Hepatic stellate cell (primary cell): ENCODE measurements at regions not wholly inside any gene's neighbourhood (a gene's known extent, or its start where the extent isn't known, plus 50 kb on each side); places are given as distances from the start of the nearest gene placed in this dataset.

Experiments
- DNase-seq: peaks from one replicate; pipeline ENCODE4 v3.0.0; 2011; ENCODE audit warnings: low spot score

DNA sequence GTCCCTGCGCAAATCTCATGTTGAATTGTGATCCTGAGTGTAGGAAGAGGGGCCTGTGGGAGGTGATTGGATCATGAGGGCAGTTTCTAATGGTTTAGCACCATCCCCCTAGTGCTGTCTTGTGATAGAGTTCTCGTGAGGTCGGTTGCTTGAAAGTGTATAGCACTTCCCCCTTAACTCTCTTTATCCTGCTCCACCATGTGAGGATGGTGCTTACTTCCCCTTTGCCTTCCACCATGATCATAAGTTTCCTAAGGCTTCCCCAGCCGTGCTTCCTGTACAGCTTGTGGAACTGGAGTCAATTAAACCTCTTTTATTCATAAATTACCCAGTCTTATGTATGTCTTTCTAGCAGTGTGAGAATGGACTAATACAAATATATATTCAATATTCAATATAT, 303.7 kb upstream of the SEL1L start:
- no peak for DNase-seq

DNA sequence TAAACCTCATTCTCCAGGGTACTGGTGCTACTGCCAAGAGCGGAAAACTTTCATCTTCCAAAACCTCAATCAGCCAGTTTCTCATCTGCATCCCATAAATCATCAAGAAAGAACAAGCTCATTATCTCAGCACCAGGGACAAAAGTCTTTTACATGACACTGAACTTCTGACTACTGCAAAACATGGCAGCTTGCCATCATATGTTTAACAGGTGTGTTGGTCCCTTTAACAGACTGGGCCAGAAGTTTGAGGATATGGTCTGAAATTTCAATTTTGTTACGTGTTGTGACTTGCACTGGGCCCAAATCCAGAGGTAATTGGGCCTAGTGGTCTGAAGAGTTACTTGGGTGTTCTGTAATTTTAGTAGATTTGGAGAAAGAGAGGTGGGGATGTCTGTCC, 305.4 kb upstream of the SEL1L start:
- no peak for DNase-seq

DNA sequence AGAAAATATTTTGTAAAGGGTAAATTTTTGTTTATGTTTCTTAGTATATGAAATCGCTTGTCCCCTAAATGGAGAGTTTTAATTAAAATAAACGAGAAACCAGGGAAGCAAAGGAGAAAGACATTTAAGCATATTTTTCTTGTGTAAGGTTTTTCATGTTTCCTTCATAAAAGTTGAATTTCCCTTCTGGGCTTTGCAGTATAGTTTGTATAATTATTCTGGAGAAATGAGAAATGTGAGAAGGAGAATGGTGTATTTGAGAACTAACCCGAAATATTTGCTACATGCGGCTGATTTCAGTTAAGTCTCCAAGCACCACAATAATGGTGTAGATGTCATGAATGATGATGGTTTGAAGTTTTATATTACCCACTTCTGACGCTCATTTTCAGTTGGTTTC, 307.7 kb upstream of the SEL1L start:
- no peak for DNase-seq

DNA sequence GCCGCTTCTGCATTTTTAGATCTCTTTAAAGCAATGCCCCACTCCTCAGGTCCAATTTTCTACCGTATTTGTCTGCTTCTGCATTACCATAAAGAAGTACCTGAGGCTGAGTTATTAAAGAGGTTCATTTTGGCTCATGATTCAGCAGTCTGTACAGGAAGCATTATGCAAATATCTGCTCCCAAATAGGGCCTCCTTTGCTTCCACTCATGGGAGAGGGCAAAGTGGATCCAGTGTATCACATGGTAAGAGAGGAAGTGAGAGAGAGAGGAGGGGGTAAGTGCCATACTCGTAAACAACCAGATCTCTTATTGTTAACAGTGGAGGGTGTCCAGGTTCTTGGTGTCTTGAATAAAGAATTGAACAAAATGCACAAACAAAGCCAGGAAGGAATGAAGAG, 316.1 kb upstream of the SEL1L start:
- DNase-seq, result no peak

DNA sequence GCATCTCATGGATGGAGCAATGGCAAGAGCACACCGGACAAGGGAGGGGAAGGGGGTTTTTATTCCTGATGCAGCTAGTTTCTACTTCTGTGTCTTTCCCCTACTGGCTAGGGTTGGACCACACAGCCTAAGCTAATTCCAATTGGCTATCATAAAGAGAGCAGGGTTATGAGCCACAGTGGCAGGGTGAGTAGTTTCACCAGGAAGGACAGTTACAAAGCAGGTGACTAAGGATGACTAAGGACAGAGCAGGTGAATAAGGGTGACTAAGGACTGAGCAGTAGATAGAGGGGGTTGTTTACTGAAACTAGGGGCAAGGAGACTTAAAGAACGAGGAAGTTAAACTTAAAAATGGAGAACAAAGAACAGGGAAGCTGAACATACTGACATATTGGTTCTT, 321.4 kb upstream of the SEL1L start:
- no peak for DNase-seq

DNA sequence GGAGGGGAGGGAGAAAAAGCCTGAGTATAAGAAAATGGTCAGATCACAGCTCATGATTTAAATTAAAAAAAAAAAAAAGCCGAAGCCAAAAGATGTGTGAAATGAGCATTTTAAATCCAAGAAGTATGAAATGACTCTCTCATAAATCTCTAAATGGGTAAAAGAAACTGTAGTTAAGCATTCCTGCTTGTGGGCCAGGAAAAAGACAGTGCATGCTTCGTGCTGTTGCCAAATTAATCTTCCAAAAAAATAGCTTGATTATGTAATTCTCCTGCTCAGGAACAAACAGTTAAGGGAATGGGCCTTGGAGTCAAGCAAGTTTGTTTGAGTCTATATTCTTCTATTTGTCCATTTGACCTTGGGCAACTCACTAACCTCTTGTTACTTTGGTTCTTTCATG, 325.4 kb upstream of the SEL1L start:
- DNase-seq, result no peak

DNA sequence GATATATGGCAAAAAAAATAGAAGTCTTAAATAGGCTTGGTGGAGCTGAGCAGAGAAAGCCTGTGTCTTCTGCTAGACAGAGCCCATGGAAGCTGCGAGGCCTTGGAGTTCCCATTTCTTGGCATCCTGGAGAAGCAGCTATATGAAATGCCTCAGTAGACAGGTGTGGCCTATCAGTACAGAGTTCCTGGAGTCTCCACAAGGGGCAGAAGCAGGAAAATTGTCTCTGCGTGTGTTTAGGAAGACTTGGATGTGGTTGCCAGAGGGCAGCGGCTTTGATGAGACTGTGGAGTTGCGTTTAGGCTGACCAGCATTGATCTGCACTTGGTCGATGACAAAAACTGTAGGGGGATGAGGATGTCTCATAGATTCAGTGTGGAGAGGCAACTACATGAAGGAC, 334.5 kb upstream of the SEL1L start:
- DNase-seq, result no peak

DNA sequence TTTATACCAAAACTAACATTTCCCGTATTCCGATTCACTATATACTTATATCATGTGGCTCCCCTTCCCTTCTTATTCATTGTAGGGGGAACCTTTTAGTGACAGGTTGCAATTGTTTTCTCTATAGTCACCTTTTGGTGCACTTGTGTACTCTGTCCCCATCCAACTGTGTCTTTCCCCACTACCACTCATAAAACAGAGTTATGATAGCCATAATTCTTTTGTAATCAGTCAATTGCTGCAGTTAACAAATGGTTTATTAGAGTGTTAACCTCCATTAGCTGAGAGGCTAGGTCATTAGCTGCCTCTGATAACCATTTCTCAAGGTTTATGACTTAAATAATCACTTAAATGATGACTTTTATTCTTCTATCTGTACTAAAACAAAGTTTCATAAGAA, 338.1 kb upstream of the SEL1L start:
- no peak for DNase-seq

DNA sequence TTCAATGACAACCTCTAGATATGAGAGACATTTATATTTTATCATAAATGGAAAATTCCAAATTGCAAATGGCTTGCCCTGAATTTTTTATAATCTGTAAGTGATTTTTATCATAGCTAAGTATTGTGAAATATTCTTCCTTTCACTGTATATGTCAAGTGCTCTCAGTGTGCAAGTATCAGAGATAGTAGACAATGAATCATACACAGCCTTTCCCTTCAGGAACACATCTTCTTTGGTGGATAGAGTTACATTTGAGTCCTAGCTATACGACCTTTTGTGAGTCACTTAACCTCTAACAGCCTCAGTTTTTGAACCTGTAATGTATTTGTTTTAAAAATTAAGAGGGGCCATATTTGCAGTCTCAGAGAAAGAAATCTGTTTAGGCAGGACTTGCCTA, 350.7 kb upstream of the SEL1L start:
- no peak for DNase-seq

DNA sequence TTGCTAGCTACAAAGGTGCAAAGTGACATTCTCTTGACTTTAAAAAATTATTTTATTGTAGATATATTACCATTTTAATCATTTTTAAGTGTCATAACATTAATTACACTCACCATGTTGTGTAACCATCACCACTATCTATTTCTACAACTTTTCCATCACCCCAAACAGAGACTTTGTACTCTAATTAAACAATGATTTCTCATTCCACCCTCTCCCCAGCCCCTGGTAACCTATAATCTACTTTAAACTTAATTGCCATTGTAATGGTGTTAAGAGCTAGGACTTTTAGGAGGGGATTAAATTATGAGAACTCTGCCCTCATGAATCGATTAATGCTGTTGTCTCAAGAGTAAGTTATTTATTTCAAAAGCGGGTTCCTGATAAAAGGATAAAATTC, 352.9 kb upstream of the SEL1L start:
- DNase-seq, result no peak

DNA sequence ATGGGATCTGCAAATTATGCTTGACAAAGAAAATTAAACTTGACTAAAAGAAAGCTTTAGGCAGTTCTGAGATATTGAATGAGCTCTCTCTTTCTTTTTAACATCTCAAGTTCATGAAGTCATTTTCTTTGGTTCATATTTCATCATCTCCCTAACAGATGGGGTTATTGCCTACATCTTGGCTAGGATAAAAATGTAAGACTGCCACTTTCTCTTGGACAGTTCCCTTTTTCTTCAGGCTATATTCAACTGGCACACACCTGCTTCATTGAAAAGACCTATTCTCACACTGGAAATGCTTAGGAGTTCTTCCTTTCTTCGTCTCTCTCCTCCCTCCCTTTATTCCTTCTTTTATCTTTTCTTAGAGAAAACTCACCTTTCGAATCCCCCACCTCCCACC, 355.9 kb upstream of the SEL1L start:
- no peak for DNase-seq

DNA sequence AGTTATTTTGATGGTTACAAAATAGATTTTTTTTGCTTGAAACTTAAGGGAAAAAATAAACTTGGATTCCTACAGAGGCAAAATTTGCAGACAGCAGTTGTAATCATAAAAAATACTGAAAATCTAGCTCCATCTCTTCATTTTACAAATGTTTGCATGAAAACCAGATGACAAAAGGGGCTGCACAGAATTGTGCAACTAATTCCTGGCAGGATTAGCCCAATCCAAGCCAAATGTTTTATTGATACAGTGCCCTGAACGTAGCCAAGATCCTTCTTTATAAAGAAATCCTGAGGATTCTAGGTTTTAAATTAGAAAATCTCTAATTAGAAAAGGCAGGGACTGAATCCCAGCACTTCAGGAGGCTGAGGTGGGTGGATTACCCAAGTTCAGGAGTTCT, 356.4 kb upstream of the SEL1L start:
- DNase-seq, result no peak

DNA sequence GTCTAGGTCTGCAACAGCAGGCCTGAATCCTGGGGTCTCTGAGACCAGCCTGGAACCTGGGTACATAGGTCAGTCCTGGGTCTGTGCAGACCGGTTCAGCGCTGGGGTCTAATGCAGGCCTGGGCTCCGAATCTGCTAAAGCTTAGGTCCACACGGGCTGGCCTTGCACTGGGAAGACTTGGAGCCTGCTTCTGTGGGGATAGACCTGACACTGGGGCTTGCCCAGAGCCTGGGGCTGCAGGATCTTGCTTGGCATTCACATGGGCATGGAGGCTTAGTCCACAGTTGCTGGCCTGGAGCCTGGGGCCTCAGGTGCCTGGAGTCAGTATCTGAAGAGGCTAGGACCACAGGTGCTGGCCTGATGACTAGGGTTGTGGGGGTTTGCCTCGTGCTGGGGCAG, 369.8 kb upstream of the SEL1L start:
- no peak for DNase-seq

DNA sequence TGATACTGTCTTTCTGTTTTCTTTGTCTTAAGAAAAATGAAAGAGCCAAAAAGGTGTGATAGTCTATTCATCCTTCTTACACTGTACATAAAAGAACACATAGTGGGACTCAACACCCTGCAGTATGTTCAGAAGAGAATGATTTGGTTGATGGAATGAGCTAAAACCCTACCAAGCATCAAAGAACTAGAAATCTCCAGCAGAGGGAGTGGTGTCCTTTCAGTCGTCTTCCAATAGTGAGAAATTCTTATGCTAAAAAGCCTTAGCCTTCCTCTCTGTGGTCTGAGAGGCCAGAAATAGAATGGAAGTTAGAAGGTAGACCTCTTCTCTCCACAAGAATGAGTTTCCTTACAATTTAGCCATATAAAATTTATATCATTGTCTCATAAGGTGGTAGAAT, 393.4 kb upstream of the SEL1L start:
- no peak for DNase-seq

DNA sequence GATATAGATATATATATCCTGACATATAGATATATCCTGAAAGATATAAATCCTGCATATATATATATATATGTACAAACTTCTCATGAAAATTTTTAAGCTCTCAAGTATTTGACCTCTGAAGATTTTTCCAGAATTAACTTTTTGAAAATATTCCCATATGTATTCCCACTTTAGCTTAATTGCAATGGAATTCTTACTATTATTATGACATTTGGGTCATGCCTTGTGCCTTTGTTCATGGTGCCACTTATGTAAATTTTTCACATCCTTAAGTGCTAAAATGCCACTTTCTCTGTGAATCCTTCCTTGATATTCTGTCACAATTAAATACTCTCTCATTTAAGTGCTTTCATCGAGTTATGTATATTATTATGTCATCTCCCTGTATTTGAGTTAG, 398.2 kb upstream of the SEL1L start:
- DNase-seq, result no peak

DNA sequence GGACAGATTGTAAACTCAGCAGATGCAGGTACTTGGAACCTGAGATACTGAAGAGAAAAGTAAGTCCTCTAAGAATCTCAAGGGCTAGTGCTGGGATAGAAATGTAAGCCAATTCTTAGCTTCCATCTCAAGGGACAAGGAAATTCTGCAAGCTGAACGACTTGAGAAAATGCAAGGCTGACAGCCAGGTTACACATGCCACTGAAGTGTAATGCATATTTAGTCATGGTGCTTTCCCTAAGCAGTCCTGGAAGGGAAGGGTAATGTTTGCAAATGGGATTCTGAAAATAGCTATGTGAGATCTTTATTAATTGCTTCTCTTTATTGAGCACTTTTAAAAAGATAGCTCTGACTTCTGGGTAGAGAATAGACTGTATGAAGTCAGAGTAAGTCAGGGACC, 402.7 kb upstream of the SEL1L start:
- DNase-seq, result no peak

DNA sequence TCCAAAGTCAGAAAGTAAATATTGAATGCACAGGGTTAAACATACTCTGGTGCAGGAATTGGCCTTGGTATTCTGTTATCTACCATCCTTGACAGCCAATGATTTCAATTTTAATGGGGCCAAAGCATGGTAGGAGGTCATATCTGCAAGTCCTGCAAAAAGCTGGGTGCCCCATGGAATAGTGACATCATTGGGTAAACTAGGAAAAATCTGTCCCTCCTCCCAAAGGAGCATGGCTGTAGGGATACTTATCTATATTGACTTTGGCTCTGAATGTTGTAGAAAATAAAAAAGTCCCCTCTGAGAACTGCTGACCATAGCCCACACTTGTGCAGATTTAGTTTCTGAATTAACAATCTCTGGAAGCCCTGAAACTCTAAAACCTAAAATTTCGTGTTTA, 403.2 kb upstream of the SEL1L start:
- no peak for DNase-seq

DNA sequence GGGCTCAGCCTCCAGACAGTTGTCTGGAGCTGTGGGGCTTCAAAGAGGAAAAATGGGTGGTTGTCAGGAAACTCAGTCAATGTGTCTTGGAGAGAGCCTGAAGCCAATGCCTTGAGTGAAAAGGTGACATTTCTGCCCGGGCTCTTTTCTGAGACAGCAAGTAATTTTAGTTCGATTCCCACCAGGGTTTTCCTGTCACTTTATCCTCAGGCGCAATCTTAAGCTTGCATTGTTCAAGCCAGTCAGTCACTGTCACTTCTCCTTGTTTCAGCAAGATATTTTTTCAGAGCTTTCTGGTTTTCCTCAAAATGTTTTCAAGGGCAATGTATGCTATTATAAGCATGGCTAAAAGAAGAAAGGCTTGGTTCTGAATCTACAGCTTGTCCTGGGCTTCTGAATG, 404.7 kb upstream of the SEL1L start:
- no peak for DNase-seq

DNA sequence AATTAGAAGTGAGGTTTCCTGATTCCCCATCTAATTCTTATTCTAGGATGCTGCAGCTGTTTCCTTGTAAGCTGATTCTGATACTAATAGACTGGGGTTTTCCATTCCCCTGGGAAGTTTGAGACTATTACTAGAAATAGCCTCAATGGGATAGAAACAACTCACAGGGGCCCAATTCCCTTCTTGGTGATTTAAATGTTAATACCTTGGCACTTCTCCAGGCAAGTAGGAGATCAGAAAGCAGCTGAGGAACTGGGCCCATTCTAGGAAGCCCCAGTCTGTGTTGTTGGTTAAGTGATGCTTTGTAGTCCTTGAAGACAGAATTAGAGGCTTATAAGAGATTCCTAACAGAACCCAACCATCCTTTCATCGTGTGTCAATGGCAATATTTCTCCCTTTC, 407.0 kb upstream of the SEL1L start:
- no peak for DNase-seq

DNA sequence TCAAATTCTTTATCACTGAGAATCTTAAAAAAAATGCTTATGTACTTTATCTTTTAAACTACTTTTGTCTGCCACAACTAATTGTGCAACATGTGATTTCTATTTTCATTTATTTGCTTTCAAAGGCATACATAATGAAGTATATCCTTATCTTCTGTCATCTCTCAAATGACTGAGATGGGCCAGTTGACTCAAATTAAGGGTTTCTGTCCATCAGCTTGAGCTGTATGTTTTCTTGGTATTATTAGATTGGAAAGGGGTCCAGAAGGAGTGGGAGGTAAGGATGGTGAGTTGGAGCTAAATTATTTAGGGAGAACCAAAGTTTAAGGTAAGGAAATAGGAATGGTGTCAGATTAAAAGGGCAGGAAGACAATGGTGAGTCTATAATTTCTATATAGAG, 408.4 kb upstream of the SEL1L start:
- DNase-seq, result no peak

DNA sequence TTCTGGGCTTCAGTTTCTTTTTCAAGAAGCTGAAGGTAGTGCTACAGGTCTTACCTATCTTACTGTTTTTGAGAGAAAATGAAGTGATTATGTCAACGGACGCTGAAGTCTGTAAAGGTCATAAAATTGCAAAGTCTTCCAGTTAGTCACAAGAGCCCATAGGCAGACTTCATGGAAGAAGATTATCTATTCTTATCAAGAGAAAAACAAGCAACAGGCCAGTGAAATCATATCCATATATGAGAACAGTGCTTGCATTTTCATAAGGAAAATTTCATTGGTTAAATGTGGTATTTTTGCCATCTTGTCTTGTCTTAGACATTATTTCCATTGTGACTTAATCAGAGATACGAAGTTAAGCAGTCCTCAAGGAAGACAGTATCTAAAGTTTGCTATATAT, 412.7 kb upstream of the SEL1L start:
- DNase-seq, result no peak

DNA sequence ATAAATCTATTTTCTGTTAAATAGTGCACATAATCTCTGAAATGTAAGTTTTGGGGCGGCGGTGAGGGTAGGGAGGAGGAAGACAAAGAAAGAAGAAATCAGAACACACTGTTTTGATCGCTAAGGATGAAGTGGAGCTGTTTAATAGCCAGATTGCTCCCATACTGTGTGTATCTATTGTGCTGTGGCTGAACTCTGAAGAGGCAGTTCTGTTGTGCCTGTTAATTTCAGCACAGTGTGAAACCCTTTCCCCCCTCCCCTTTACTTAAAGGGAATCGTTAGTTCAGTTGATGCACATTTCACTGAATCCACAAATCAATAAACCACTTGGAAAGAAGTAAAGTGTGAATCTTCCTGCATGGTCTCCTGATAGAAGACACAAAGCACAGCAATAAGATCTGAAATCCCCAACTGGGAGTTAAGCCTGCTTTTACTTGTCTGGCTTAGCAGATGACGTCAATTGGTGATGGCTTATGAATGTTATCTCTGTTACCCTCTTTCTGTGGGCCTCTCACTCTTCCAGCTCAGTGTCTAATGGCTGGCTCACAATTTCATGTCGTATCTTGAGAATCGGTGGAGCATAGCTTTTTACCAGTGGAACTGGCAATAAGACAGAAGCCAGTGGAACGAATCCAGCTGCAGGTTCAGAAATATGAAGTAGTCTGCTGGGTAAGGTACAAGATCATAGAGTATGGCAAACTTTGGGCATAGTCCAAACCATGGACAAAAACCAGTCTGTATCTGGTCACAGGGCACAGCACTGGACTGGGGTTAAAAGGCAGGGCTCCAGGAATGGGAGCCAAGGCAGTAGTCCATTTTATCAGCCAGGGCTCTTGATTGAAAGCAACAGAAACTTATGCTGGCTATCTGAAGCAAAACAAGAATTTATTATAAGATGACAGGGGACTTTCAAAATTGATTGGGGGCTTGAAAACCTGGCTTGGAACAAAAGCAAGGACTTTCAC, 413.5 kb upstream of the SEL1L start:
- DNase-seq, result no peak

DNA sequence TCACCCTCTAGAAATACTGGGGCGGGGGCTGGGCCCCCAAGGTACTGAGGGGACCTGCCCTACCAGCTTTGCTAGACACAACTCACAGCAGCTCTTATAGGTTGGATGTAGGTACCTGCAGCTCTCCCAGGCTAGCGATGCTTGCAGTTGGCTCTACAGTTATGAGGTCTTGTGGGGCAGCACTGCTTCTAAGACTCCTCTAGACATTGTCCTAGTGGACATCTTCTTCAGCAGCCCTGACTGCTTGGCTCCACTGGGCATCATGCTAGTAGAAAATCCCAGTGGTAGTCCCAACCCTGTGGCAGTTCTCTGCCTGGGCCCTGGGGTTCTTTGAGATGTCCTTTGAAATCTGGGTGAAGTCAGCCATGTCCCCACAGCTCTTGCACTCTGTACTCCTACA, 419.3 kb upstream of the SEL1L start:
- no peak for DNase-seq

DNA sequence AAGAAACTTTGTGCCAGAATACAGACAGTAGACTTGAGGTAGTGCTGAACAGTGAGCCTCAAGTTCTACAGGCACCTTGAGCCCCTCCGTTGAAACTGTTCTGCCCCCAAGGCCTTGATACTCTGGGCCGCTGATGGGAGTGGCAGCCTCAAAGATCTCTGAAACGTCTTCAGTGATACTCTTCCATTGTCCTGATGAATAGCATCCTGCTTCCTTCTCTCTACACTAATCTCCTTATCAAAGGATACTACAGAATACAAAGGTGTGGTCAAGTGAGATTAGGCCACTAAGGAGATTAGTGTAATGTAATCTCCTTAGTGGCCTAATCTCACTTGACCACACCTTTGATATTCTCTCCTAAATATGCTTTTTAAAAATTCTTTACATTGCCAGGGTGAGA, 419.8 kb upstream of the SEL1L start:
- no peak for DNase-seq
